SK-N-MC (cell line): ENCODE measurements at regions not wholly inside any gene's neighbourhood (a gene's known extent, or its start where the extent isn't known, plus 50 kb on each side); places are given as distances from the start of the nearest gene placed in this dataset.

Experiments
- DNase-seq: peaks from one replicate; pipeline ENCODE4 v3.0.0-alpha.2; 2011; ENCODE audit warnings: low read depth, low spot score
- H3K27ac ChIP-seq: fragments of 200-600 bp; sonication (generic); 2 replicates; pipeline ENCODE4 v1.5.1; 2016; ENCODE audit warnings: mixed run types
- H3K36me3 ChIP-seq: fragments of 200-600 bp; sonication (generic); 2 replicates; pipeline ENCODE4 v1.6.1; 2017; ENCODE audit warnings: antibody characterized with exemption, low read length, mixed read lengths; ENCODE audit not compliant: insufficient read depth
- H3K4me3 ChIP-seq: fragments of 200-600 bp; sonication (generic); 2 replicates; pipeline ENCODE4 v1.5.1; 2016
- H3K9ac ChIP-seq: fragments of 200-600 bp; sonication (generic); 2 replicates; pipeline ENCODE4 v1.8.0; 2017; ENCODE audit warnings: mixed run types, mixed read lengths; ENCODE audit not compliant: insufficient read length
- H3K9me3 ChIP-seq: fragments of 200-600 bp; sonication (generic); 2 replicates; pipeline ENCODE4 v1.6.1; 2017; ENCODE audit warnings: low read depth, mild to moderate bottlenecking, antibody characterized with exemption, low read length, moderate library complexity, mixed read lengths
- EZH2 ChIP-seq: fragments of 200-600 bp; sonication (generic); IDR thresholded peaks from one replicate; pipeline ENCODE4 v1.6.1; 2017; ENCODE audit warnings: antibody characterized with exemption
- FOXP2 ChIP-seq: optimal IDR thresholded peaks from 2 replicates; pipeline ENCODE3; 2011; ENCODE audit warnings: mild to moderate bottlenecking, moderate library complexity; ENCODE audit not compliant: insufficient read depth; ENCODE audit errors: extremely low read length, control extremely low read depth
- POLR2AphosphoS5 ChIP-seq: IDR thresholded peaks from 2 replicates; pipeline ENCODE4 v1.6.1; 2012; ENCODE audit warnings: mild to moderate bottlenecking, low read depth, low read length, borderline replicate concordance

DNA sequence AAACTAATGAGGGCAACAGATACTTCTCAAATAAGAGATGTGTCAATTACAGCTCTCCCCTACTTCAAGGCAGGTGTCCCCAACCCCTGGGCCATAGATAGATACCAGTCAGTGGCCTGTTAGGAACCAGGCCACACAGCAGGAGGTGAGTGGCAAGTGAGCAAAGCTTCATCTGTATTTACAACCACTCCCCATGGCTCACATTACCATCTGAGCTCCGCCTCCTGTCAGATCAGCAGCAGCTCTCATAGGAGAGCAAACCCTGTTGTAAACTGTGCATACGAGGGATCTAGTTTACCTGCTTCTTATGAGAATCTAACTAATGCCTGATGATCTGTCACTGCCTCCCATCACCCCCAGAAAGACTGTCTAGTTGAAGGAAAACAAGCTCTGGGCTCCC, 422.1 kb downstream of the GJA1 start:
- no peak for TF ChIP-seq FOXP2
- Histone ChIP-seq H3K4me3 (no peak overlapping the region), H3K27ac (no peak overlapping the region), H3K9ac (no peak overlapping the region), H3K36me3 (no peaks in the 10 kb centered on the region), H3K9me3 (no peaks in the 10 kb centered on the region)
- DNase-seq = no peak

DNA sequence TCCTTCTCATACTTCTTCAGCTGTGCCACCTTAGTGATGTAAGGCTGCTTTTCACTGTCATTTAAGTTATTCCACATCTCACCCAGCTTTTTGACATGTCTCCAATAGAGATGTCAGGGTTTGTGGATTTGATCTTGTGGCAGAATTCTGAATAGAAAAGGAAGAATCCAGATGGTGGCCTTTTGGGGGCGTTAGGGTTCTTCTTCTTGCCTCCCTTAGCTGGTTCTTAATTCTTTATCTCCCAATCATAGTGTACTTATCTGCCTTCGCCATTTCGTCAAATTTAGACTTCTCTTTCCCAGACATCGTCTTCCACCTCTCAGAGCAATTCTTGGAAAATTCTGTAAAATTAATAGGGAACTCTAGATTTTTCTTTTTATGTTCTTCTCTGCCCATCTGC, 422.9 kb downstream of the GJA1 start:
- Histone ChIP-seq H3K27ac (no peak overlapping the region), H3K9me3 (no peaks in the 10 kb centered on the region), H3K4me3 (no peak overlapping the region), H3K9ac (no peak overlapping the region), H3K36me3 (no peaks in the 10 kb centered on the region)
- no peak for TF ChIP-seq EZH2
- no peak for TF ChIP-seq FOXP2
- no peak for TF ChIP-seq POLR2AphosphoS5
- DNase-seq = no peak

DNA sequence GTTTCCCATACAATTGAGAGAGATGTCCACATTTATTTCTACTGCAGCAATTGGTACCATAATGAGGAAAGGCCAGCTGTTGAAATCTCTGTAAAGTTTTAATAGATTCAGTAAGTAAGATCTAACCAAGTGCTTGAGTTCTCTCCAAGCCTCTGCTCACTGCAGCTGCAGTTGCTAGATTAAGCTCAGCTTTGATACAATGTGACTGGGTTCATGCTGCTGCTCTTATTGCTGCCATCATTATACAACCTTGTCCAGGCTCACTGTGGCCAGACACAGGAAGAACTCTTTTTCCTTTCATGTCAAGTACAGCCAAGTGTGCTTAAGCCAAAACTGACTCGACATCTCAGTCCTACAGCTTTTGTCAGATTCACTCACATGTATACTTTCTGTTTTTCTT, 423.5 kb downstream of the GJA1 start:
- DNase-seq = no peak
- TF ChIP-seq POLR2AphosphoS5 = no peak
- no peak for TF ChIP-seq FOXP2
- TF ChIP-seq EZH2 = no peak
- H3K9ac ChIP-seq = no peak overlapping the region
- no peaks in the 10 kb centered on the region for H3K36me3 ChIP-seq
- H3K27ac ChIP-seq = no peak overlapping the region
- H3K9me3 ChIP-seq = no peaks in the 10 kb centered on the region
- no peak overlapping the region for H3K4me3 ChIP-seq

DNA sequence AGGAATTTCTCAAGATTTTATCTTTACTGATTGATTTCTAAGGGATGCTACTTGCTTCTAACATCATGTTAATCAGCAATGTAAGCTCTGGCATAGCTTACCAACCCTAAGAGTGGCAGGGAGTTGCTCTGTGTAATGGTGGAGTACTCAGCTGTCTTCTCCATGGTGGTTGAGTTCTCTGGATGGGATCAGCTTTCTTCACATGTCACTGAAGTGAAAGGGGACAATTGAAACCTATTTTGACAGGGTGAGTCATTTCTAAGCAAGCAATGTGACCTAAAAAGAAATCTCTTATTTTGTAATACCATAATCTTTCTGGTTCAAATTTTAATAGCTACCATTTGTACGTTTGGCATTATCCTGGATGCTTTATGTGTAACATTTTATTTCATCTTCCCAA, 430.4 kb downstream of the GJA1 start:
- TF ChIP-seq FOXP2 = no peak
- no peak for TF ChIP-seq EZH2
- TF ChIP-seq POLR2AphosphoS5 = no peak
- Histone ChIP-seq H3K27ac (no peak overlapping the region), H3K9me3 (no peaks in the 10 kb centered on the region), H3K4me3 (no peak overlapping the region), H3K9ac (no peak overlapping the region), H3K36me3 (no peaks in the 10 kb centered on the region)
- no peak for DNase-seq

DNA sequence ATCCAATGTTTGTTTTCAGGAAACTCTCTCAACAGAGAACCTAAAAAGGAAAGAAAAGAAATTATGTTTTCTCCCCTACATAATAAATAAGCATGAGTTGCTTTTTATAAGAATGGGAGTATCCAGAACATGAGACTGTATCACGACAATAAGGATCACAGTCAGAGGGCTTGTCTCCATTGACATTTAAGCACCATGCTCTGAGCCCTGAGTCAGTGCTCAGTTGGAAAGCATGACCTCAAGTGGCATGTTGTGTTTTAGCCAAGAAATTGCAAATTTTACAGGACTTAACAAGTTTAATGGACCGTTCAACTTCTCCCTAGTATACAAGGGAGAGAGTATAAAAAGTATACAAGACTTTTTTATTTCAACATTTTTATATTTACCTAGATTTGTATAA, 431.6 kb downstream of the GJA1 start:
- Histone ChIP-seq H3K9me3 (no peaks in the 10 kb centered on the region), H3K4me3 (no peak overlapping the region), H3K27ac (no peak overlapping the region), H3K36me3 (no peaks in the 10 kb centered on the region), H3K9ac (no peak overlapping the region)
- no peak for DNase-seq
- TF ChIP-seq EZH2 (no peak), FOXP2 (no peak)

DNA sequence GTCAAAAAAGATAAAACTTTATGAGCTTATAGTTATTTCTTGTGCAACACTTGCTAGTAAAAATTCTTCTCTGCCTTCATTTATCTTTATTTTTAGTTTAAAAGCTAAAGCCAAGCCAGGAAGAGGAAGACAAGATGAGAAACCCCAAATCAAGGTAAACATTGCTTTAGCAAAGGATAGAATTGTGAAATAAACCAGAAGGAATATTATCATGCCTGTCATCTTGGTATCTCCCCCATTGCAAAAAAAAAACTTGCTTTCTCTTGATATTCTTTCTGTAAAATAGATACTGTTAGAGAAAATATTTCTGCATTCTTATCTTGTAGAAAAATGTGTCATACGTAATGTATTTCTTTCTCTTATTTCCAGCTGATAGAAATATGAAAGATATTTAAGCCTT, 432.8 kb downstream of the GJA1 start:
- Histone ChIP-seq H3K9ac (peak overlapping the region; percentile 22), H3K27ac (peak overlapping the region; percentile 85), H3K4me3 (peak overlapping the region; percentile 55), H3K36me3 (no peaks in the 10 kb centered on the region), H3K9me3 (no peaks in the 10 kb centered on the region)
- TF ChIP-seq FOXP2 (no peak), POLR2AphosphoS5 (no peak), EZH2 (no peak)
- no peak for DNase-seq

DNA sequence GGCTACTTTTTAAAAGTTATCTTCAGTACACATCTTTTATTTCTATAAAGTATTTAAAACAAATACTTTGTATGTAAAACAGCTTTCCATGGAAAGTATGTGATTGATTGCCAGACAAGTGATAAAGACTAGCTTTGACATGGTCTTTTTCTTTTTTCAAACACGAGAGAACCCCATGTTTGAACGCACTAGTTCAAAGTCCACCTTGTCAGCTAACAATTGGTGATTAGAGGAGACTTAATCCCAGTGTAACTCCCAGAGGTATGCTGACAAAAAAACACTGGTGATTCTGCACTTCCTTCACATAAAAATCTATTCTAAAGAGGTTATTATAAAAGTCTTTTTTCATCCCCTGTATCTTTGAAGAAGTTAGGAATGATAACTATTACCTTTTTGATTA, 438.1 kb downstream of the GJA1 start:
- peaks cover 4% of the 10 kb centered on the region; the same call in 1 of the 2 replicates for H3K9me3 ChIP-seq
- H3K36me3 ChIP-seq = no peaks in the 10 kb centered on the region
- DNase-seq = no peak
- no peak overlapping the region for H3K9ac ChIP-seq
- TF ChIP-seq POLR2AphosphoS5 (no peak), FOXP2 (no peak), EZH2 (no peak)
- H3K27ac ChIP-seq = no peak overlapping the region
- H3K4me3 ChIP-seq = no peak overlapping the region

DNA sequence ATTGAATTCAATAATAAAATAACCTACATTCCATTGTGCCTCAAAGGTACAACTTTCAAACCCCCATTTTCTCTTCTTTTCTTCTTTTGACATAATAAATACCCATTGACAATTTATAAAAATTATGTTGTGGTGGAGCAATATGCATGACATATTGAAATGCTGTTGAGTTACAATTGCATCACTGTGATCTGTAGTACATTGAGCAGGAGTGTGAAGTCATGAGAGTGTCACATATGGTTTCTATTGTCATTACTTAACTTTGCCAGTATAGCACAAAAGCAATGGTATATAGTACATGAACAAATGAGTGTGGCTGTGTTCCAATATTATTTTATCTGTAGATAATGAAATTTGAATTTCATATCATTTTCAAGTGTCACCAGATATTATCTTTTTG, 441.3 kb downstream of the GJA1 start:
- Histone ChIP-seq H3K27ac (no peak overlapping the region), H3K4me3 (no peak overlapping the region), H3K9me3 (peaks cover 4% of the 10 kb centered on the region; the same call in 1 of the 2 replicates), H3K36me3 (no peaks in the 10 kb centered on the region), H3K9ac (no peak overlapping the region)
- no peak for DNase-seq
- TF ChIP-seq EZH2 = no peak
- no peak for TF ChIP-seq FOXP2

DNA sequence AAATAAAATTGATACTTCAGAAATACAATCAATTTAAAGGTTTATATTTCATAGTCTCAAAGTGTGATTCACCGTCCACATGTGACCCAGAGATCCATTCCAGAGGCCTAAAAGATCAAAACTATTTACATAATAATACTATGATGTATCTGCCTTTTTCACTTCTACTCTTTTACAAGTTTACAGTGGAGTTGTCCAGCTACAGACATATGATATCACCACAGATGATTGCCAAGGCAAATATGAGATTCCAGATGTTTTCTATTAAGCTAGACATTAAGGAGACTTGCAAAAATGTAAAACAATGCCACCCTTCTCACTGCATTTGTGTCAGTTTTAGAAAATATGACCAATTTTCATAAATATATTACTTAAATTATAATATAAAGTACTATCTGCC, 443.7 kb downstream of the GJA1 start:
- TF ChIP-seq EZH2 = no peak
- TF ChIP-seq FOXP2 = no peak
- no peak for TF ChIP-seq POLR2AphosphoS5
- Histone ChIP-seq H3K4me3 (no peak overlapping the region), H3K36me3 (no peaks in the 10 kb centered on the region), H3K9ac (no peak overlapping the region), H3K27ac (no peak overlapping the region), H3K9me3 (peaks cover 4% of the 10 kb centered on the region; the same call in 1 of the 2 replicates)
- no peak for DNase-seq
